ENCODE measurements at regions not wholly inside any gene's neighbourhood (a gene's known extent, or its start where the extent isn't known, plus 50 kb on each side); places are given as distances from the start of the nearest gene placed in this dataset.

- TF ChIP-seq POLR2A (IDR thresholded peaks at IDR 0.05), result no peak
- no peak for TF ChIP-seq POLR2AphosphoS5 (IDR thresholded peaks at IDR 0.05)
- TF ChIP-seq, protein P1, sequence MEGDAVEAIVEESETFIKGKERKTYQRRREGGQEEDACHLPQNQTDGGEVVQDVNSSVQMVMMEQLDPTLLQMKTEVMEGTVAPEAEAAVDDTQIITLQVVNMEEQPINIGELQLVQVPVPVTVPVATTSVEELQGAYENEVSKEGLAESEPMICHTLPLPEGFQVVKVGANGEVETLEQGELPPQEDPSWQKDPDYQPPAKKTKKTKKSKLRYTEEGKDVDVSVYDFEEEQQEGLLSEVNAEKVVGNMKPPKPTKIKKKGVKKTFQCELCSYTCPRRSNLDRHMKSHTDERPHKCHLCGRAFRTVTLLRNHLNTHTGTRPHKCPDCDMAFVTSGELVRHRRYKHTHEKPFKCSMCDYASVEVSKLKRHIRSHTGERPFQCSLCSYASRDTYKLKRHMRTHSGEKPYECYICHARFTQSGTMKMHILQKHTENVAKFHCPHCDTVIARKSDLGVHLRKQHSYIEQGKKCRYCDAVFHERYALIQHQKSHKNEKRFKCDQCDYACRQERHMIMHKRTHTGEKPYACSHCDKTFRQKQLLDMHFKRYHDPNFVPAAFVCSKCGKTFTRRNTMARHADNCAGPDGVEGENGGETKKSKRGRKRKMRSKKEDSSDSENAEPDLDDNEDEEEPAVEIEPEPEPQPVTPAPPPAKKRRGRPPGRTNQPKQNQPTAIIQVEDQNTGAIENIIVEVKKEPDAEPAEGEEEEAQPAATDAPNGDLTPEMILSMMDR (IDR thresholded peaks at IDR 0.05), result no peak
- TF ChIP-seq EP300 (IDR thresholded peaks at IDR 0.05), result no peak
Measured at GRCh38 chr9:85859765-85860164, 81.2 kb upstream of the NAA35 start.
